GM21423 (cell line): ENCODE measurements at regions not wholly inside any gene's neighbourhood (a gene's known extent, or its start where the extent isn't known, plus 50 kb on each side); places are given as distances from the start of the nearest gene placed in this dataset.
"Not testable (repeated sequence)": the region's sequence is repeated elsewhere in the genome, so short reads cannot be mapped to it uniquely, and the experiment has no call there.

Experiments
- ATAC-seq: cut with Tn5 transposase; IDR thresholded peaks from one replicate; pipeline ENCODE4 v1.9.1; 2021; ENCODE audit warnings: mild to moderate bottlenecking, moderate library complexity; ENCODE audit not compliant: unreplicated experiment

DNA sequence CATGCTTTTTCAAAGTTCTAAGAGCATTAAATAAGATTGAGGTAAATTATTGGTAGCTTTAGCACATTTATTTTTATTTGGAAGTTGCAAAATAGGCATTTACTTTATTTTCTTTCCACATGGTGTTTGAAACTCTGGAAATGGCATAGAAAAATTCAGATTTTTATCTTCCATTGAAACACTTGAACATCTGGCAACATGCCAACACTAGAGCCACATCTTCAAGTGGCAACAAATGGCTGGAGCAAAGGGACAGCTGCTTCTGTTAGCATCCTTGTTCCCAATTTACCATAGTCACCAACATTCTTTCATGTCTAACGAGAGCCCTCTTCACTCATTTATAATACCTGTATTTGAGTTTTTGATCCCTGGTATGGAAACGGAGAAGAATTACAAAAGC lies 539.9 kb downstream of the ZNF608 start:
- ATAC-seq = no peak

DNA sequence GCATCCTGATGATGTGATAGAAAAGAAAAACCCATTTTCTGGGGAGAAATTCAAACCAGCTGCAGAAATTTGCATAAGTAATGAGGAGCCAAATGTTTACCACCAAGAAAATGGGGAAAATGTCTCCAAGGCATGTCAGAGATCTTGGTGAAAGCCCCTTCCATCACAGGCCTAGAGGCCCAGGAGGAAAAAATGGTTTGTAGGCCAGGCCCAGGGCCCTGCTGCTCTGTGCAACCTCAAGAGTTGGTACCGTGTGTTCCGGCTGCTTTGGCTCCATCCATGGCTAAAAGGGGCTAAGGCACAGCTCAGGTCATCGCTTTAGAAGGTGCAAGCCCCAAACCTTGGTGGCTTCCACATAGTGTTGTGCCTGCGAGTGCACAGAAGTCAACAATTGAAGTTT lies 543.1 kb downstream of the ZNF608 start:
- ATAC-seq = no peak

DNA sequence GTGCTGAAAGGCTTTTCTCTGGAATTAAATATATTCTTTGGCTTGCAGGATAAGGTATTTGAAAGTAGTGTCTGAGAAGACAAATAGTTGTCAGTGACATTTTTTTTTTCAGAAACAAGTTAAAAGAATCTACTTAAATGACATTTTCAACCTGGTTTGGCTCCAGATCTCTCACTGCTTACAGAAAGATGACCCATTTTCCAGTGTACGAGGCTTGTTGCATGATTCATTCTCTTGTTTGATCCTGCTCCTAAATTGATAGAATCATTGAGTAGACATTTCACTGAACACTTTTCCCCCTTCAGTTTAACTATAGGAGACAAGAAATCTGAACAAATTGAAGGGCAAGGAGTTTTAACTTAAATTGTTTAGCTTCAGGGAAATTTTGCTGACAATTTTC lies 546.1 kb downstream of the ZNF608 start:
- no peak for ATAC-seq

DNA sequence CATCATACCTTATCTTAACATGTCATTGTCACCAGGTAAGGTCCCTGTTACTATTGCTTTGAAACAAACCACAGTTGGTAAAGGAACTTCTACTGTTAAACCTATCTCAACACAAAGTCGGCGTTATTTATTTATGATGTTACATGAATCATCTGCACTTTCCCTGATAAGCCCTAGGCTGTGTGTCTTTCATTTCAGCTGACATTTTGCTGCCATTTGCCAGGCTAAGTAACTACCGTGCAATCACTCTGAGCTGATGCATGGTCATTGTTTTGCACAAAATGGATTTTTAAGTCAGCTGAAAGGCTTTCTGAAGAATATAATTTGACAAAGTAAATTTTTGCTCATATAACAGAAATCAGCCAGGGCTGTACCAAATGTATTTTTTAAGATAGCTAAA lies 546.5 kb downstream of the ZNF608 start:
- no peak for ATAC-seq

DNA sequence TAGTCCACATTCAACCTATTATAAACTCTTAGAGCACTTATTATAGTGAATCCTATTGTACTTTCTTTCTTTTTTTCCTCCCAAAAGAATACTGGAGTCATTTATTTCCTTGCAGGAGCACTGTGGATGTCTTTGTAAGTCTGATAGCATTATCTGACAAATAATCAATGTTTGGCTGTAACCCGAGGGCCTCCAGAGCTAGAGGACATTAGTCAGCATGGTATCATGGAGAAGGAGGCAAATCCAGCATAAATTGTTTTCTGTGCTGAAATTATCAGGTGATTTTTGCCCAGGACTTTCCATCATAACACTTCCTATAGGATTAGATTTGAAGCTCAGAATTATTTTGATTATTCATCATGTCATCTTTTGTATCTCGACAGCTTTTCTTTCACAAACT lies 551.0 kb downstream of the ZNF608 start:
- no peak for ATAC-seq

DNA sequence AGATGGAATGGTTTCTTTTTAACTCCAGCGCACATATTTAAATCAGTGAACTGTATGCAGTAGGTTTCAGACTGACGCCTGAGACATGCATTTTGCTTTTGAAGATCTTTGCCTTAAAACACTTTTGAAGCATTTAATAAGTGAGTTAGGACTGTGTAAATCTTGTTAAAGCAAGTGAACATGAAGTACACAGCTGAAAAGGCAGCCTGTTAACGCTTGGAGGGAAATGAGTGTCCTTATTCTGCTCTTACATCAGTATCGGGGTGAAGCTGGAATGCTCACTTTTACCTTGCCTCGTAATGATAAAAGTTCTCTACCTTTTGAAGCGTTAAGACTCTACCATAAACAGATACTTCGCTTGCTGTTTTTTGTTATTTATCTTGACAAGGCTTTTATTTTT lies 552.2 kb downstream of the ZNF608 start:
- ATAC-seq = no peak

DNA sequence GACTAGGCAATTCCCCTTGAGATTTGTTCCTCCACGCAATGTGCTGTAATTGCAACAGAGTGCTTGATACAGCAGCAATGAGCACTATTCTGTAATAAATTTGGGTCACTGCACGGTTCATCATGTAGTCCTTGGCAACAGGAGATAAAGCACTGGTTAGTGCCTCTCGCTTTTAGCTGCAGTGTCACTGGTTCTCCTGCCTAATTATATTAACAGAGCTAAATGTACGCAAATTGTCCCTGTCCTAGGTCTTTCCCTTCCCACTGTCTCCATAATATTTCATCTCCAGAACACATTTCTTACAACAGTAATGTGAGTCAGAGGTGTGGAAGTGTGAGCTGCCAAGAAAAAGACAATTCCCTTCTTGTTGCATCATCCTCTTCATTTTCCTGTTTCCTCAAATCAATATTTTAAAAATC lies 553.1 kb downstream of the ZNF608 start:
- no peak for ATAC-seq

DNA sequence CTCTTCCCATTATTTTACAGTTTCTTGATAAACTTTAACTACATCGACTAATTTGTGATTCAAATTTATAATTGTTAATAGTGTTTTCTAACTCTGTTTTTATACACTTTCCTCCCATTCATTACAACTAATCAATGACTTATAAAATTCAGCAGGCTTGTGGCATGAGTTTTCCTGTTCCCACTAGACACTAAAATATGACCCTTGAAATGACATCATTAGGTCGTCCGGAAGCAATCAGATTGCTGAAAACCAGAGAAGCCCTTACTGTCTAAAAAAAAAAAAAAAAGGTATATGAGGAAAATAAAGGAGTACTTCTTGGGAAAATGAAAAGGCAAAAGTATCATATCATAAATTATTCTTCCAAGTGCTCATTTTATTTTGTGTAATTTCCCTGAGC lies 553.7 kb downstream of the ZNF608 start:
- no peak for ATAC-seq

DNA sequence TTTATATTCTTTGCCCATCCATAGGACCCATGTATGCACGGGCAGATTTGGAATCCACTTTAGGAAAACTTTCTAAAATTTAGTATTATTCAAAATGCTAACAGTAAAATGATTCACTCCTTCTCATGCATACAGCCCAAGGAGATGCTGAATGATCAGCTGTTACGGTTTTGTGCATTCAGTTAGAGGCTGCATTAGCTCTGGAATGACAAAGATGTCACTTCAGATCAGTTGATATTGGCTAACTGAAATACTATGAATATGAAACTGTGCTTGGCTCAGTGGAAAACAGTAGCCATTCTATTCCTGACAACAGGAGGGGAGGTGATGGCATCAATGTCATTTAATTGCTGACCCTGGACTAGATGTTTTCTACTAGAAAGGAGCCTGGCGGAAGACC lies 560.7 kb downstream of the ZNF608 start:
- no peak for ATAC-seq

DNA sequence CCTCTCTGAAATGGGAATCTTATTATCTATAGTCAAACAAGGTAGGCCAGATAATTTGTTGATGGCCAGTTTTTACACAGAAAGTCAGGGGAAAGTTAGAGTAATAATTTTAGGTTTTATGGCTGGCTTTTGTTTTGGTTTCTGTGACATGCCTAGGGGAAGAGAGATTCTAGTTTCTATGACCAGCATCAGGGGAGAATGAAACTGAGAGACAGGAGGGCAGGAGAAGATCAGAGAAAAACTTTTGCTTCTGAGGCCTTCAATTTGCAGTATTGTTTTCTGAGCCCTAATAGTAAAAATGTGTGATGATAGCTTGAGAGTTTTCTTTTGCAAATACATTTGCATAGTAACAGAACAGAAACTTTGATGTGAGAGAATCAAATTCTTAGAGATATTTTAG lies 564.3 kb downstream of the ZNF608 start:
- ATAC-seq = no peak

DNA sequence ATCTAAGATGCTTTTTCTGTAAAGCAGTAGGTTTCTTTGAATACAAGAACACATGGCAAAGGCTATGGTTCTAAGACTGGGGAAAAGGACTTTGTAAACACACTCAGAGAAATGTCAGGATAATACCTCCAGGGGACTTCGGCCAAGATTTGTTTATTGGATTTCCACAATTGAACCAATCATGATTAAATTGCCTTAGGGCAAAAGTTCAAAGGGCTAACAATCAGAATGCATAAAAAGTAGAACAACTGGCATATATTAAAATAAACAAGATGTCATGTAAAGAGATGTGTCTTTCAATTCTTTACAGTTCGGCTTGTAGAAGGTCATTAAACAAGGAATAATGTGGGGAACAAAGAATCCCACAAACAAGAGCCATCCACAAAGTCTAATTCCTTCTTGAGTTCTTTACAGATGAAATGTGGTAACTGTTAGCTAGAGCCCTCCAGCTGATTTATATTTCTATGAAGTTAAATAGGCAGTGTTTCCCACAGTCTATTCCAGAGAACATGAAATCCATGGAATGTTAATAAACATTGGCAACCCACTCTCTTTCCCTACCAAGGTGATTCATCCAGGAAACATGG lies 565.5 kb downstream of the ZNF608 start:
- no peak for ATAC-seq

DNA sequence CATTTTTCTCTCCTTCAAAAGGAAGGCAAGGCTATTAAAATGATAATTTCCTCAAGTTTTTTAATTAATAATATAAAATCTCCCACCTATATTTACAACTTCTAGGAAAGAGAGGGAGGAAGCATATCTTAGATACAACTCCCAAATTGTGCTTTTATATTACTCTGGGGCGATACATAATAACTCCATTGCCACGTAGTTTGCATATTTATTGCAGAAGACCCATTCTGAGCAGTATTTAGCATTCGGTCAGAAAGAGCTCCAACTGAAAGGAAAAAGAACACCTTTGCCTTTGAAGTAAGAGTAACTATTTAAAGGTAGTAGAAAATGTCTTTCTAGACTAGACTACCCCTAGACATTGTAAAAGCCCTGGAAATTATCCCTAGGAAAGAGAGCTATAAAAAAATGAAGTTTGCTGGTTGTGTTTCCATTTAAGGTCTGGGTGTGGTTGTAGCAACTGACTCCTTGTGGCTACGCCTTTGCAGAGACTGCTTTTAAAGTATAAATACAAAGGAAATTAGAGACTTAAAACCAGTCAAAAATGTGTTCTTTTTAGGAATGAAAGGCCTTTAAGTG lies 566.1 kb downstream of the ZNF608 start:
- ATAC-seq = no peak

DNA sequence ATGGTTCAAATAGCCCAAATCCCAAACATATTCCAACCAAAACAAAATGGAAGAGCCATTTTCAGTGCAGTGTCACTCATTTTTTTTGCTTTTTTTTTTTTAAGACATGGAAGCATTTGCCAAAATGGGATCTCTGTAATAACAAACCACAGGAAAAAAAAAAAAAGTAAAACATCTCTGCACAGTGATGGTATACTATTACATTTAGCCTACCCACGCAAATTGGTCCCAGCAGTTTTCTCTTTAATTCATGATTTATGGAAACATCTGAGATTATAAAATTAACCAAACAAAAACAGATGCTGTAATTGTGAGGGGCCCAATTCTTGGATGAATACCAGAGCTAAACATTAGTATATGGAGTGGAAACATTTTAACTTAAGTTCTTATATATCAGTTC lies 566.6 kb downstream of the ZNF608 start:
- no peak for ATAC-seq

DNA sequence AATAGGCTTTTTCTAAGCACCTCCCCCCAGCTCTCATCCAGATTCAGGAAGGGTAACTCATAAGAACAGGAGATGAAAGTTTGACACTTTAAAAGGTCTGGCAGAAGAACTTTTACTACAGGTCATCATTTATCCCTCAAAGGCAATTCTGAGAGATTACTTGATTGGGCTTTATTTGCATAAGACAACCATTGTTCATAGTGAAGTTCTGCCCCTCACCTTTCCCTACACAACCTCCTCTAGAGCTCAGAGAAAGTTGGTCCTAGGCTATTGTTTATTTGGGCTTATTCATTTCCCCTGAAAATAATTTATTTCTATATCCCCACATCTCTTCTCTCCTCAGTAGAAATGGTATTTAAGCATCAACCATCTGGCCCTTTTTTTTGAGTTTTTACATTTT lies 568.4 kb downstream of the ZNF608 start:
- ATAC-seq = no peak

DNA sequence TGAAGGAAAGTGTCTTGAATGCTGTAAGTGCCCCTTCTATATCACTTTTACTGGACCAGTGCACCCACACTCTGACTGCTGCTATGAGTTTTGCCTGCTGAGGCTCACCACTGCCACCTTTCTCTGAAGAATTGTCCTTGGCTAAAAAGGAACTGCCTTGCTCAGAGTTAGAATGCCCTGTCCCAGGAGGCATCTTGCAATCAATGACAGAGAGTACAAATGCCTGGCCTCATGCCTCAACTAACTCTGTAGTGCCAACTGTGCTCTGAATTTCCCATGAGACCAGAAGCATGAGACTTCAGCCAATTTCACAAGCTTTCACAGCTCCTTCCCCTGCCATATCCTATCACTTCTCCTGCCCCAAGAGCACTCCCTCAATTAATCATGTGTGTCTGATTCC lies 569.7 kb downstream of the ZNF608 start:
- ATAC-seq = no peak

DNA sequence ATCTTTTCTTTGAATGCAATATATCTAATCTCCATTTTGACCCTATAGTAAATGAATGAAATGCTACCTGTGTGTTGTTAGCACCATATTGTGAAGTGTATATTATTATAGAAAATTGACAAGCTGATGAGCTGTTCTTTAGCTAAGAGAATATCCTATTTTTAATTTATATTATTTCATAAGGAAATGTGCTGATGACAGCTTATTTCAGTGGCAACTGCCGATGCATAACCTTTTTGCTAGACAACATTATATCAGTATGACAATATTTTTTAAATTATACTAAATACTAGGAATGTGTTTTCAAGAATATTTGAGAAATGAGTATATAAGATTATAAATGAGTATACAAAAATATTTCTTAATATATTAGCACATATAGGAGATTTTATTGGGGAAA lies 573.1 kb downstream of the ZNF608 start:
- ATAC-seq = no peak

DNA sequence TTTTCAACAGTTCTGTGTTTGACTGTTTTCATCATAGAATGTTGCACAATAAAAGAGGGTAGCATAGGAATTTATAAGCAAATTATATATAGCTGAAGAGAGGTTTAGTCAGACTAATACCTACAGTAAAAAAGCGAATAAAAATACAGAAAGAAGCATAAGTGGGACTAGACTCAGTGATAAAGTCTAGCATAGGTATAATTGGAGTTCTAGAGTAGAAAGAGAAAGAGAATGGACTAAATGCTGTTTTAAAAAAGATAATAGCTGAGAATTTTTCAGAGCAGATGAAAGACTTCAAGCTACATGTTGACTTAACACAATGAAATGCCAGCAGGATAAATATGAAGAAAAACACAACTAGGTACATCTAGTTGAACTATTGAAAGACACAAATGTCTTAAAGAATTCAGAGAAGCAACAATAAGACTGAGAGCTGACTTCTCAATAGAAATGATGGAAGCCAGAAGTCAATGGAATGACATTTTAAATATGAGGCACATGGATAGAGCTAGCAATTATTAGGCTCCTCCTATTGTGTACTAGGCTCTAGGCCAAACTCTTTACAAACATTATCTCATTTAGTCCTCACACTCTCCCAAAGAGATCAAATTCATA lies 573.9 kb downstream of the ZNF608 start:
- ATAC-seq = no peak

DNA sequence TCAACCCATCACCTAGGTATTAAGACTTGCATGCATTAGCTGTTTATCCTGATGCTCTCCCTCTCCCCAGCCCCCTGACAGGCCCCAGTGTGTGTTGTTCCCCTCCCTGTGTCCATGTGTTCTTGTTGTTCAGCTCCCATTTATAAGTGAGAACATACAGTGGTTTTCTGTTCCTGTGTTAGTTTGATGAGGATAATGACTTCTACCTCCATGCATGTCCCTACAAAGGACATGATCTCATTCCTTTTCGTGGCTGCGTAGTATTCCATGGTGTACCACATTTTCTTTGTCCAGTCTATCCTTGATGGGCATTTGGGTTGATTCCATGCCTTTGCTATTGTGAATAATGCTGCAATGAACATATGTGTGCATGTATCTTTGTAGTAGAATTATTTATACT lies 578.3 kb downstream of the ZNF608 start:
- not testable (repeated sequence) for ATAC-seq

DNA sequence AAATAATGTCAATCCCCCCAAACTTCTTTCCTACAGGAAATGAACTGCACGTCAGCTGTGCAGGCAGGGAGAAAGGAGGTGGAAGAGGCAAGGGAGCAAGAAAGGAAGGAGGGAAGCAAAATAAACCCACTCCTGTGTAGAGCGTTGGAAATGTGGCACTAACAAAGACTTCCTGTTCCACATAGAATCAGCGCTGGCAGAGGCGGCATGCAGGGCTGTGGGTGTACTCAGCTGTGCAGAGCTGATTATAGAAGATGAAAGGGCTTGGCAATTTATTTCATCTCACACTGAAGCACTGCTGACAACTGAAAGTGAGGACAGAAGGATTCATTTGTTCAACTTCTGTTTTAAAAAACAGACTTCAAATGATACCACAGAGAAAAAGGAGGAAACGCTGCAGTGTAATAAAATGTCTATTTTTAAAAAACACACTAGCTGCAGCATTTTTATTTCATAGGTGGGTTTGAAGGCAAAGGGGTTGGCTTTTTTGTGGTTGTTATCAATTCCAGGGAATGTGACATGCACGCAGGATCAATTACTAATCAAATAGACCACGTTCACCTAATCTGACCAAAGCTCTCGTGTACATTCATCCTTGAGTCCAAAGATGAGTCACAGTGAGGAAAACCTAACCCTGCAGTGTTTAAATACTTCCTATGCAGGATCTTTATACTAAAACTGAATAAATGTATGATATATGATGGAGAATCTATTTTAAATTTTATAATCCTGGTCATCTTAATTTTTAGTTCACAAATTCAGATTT lies 583.5 kb downstream of the ZNF608 start:
- no peak for ATAC-seq

DNA sequence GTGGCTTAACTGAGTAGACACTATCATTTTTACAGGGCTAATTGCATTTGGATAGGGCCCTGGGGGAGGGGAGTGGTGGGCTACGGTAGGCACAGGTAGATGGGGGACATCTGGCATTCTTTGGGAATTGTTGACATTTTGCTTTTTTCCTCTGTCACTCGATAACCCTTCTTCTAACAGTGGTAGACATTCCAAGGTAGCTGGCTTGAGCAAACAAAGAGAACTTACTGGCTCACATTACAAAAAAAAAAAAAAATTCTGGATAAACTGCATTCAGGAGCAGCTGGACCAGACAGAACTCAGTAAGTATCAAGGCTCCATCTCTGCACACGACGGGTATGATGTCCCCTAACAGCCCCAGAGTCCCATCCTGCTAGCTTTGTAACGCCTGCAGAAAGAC lies 585.2 kb downstream of the ZNF608 start:
- no peak for ATAC-seq

DNA sequence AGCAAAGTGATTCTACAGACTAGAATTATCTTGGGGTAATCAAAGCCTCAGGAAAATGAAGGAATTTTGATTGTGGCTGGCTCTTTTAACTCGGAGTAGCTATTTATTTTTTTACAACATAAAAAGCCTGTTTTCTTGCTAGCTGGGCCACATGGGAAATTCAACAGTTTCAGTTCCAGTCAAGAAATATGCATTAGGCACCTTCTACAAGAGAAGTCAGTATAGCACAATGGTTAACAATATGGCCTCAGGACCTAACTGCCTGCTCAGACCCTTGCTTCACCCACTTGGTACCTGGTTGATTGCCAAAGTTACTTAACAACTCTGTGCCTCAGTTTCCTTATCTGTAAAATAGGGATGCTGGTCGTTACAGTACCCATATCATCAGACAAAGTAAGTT lies 586.2 kb downstream of the ZNF608 start:
- no peak for ATAC-seq

DNA sequence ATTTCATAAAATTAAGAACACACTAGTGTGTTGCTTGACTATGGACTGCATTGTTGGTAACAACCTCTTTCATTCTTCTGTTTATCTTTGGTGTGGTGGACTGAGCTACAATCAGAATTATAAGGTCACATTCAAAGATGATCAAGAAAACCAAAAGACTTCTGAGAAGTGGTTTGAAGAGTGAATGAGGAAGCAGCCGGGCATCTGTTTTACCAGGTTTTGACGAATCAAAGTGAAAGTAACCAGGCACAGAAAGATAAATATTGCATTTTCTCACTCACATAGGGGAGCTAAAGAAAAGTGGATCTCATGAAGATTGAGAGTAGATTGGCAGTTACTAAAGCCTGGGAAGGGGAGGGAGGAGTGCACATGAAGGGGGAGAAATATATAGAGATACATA lies 589.1 kb downstream of the ZNF608 start:
- no peak for ATAC-seq
